Astrocyte of the cerebellum (primary cell): ENCODE measurements at regions not wholly inside any gene's neighbourhood (a gene's known extent, or its start where the extent isn't known, plus 50 kb on each side); places are given as distances from the start of the nearest gene placed in this dataset.

ENCODE experiments used
- DNase-seq: peaks from one replicate; pipeline ENCODE4 v3.0.0-alpha.2; 2011; ENCODE audit warnings: low read depth
- H3K4me3 ChIP-seq: 2 replicates; pipeline ENCODE4 v1.5.1; 2011; ENCODE audit warnings: mild to moderate bottlenecking, low read depth, low read length, moderate library complexity
- CTCF ChIP-seq: IDR thresholded peaks from 2 replicates; pipeline ENCODE4 v1.5.1; 2012; ENCODE audit warnings: low read length, low read depth, moderate library complexity, mild to moderate bottlenecking; ENCODE audit errors: missing control alignments
- in situ Hi-C: cut with HindIII; loops from 2 replicates; pipeline ENCODE4 v1.10.0; 2017; ENCODE audit warnings: low sequenced_read_pairs

- TF ChIP-seq CTCF = no peak
- no peak for DNase-seq
- H3K4me3 ChIP-seq = no peak overlapping the region
- in situ Hi-C loops = no loop called here
Measured at GRCh38 chrX:131735127-131735526, 191.3 kb downstream of the OR13H1 start.

- no peak for TF ChIP-seq CTCF
- DNase-seq = no peak
- in situ Hi-C loops = no loop called here
- H3K4me3 ChIP-seq = no peak overlapping the region
Measured at GRCh38 chrX:131739823-131740222, 195.9 kb downstream of the OR13H1 start.

GRCh38 chrX:131741103-131741581 lies 197.3 kb downstream of the OR13H1 start:
- in situ Hi-C loops = no loop called here
- H3K4me3 ChIP-seq = peak overlapping the region; percentile 41
- peak; percentile 75 for DNase-seq
- TF ChIP-seq CTCF = peak; percentile 27

GRCh38 chrX:131745942-131746489 lies 202.1 kb downstream of the OR13H1 start:
- DNase-seq = no peak
- H3K4me3 ChIP-seq = no peak overlapping the region
- in situ Hi-C loops = no loop called here
- TF ChIP-seq CTCF = no peak

- H3K4me3 ChIP-seq = peak overlapping the region; percentile 57
- DNase-seq = peak; percentile 75
- in situ Hi-C loops = no loop called here
- TF ChIP-seq CTCF = peak; percentile 22
Measured at GRCh38 chrX:131746491-131746968, 202.7 kb downstream of the OR13H1 start.

- DNase-seq = peak; percentile 84
- peak; percentile 54 for TF ChIP-seq CTCF
- H3K4me3 ChIP-seq = peak overlapping the region; percentile 57
- in situ Hi-C loops = no loop called here
Measured at GRCh38 chrX:131747173-131747572, 203.3 kb downstream of the OR13H1 start.
